GM21576 (cell line): ENCODE measurements at regions not wholly inside any gene's neighbourhood (a gene's known extent, or its start where the extent isn't known, plus 50 kb on each side); places are given as distances from the start of the nearest gene placed in this dataset.

ENCODE experiments used
- ATAC-seq: cut with Tn5 transposase; IDR thresholded peaks from one replicate; pipeline ENCODE4 v1.9.1; 2021; ENCODE audit warnings: mild to moderate bottlenecking, moderate library complexity; ENCODE audit not compliant: unreplicated experiment

DNA sequence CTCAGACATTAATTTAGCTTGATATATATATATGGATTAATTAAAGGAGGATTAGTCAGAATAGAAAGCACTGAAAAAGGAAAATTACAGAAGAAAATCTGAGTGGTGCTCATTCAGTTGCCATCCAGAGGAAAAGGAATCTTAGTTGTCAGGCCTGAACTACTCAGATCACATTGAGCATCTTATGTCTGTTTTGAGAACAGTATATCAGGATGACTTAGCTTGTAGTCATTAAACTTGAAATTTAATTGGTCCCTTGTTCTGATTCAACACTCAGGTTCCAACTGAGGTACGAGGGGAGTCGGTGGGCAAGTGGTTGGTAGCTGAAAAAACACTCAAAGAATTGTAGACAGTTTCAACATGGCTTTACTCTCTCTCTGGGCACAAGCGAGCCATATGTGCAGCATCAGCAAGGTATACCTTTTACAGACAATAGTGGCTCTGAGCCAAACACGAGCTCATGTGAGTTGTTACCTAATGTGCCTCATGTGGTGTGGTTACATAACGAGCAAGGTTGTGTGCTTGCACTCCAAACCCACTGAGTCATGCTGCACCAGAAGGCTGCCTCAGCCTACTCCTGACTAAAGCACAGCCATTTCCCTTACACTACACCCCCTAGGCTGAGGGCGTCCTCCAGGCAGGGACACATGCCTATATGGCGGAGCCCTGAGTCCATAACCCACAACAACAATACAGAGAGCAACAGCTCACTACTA lies 73.0 kb upstream of the HMGN3 start:
- no peak for ATAC-seq

DNA sequence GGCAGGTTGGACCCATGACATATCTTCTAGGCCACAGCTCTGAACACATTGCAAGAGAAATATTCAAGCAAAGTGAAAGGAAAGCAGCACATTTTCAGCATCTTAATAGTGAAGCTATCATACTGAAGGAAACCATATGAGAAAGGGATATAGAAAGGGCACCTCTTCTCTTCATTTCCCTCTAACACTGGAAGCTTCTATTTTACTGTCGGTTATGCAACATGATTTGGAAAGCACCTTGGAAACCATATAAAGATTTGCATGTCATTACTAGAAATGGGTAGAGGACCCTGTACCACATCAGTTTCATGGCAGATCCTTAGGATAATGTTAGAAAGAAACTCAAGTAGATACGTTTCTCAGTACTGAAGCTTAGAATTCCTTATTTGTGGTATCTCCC lies 70.5 kb upstream of the HMGN3 start:
- ATAC-seq = no peak

DNA sequence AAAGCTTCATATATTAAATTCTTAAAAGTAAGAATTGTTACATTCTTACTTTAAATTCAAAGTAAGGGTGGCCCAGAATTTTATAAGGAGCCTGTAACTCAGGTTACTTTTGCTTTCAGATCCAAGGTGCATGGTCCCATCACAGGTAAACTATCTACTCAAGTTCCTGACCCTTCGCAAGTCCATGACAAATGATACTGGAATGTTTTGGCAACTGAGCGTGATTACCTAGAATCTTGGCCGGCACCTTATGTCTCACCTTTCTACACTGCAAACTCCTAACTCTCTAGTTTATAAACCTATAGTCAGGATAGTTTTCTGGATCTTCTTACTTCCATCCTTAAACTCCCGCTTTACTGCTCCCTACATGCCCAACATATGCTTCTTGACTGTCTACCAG lies 67.9 kb upstream of the HMGN3 start:
- no peak for ATAC-seq

DNA sequence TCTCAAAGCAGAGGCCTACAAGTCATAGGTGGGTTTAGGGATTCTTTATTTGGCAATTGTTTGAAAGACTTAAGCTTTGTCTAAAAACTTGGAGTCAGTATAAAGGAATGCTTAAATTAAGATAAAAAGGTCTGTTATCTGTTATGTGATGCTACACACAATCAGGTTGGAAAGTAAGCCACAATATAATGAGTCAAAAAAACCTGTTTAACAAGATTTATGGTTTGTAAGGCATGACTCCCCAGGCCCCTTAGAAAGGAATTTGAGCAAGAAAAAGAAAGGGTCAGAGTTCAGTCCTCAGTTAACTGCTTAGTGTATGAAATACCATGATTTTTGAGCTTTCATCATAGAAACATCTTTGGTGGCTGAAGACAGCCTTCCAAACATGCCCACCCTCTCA lies 66.8 kb upstream of the HMGN3 start:
- no peak for ATAC-seq

DNA sequence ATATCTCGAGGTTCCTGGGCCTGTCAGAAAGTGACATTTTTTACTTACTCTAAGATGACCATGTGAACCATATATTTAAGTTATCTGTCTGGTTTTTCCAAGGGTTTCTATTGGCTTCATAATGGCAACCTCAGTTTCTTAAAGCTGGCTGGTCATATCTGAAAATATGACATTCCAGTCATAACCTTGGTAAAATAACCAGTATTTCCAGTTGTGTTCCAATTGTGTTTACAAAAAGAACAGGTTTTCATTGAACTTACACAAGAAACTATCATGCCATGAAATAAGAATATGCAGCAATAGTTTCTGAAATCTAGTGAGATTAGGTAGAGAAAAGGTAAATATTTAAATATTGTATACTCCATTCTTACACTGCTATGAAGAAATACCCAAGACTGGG lies 61.7 kb upstream of the HMGN3 start:
- no peak for ATAC-seq
